ENCODE measurements at regions not wholly inside any gene's neighbourhood (a gene's known extent, or its start where the extent isn't known, plus 50 kb on each side); places are given as distances from the start of the nearest gene placed in this dataset.
"Not testable (repeated sequence)": the region's sequence is repeated elsewhere in the genome, so short reads cannot be mapped to it uniquely, and the experiment has no call there.

GRCh38 chr9:108434502-108434901 is 421.3 kb downstream of the ACTL7B start:
- no peak overlapping the region for H3K27ac ChIP-seq
- no peak for DNase-seq
- H3K9me3 ChIP-seq, result peaks cover 0 to 14% (median 12%) of the 10 kb centered on the region in 4 donors
- TF ChIP-seq CTCF (IDR thresholded peaks at IDR 0.05) (no peak), POLR2A (IDR thresholded peaks at IDR 0.05) (no peak), POLR2AphosphoS5 (IDR thresholded peaks at IDR 0.05) (no peak), EP300 (IDR thresholded peaks at IDR 0.05) (no peak)
- intact Hi-C loops (cut with DNase I; ENCODE audit: low total_unique reads), result no loop called here
- no peak overlapping the region for H3K4me3 ChIP-seq
- 81 to 88% (median 86%) methylated on average over 2 of the region's 2 CpGs for WGBS, 5 donors
- H3K4me1 ChIP-seq, result no peaks in the 10 kb centered on the region
- no peaks in the 10 kb centered on the region for H3K27me3 ChIP-seq
- H3K36me3 ChIP-seq, result no peaks in the 10 kb centered on the region

GRCh38 chr9:108434036-108434435 is 421.8 kb downstream of the ACTL7B start:
- no peaks in the 10 kb centered on the region for H3K4me1 ChIP-seq
- no peaks in the 10 kb centered on the region for H3K27me3 ChIP-seq
- no peak for DNase-seq
- 69 to 81% (median 77%) methylated on average over 2 of the region's 2 CpGs for WGBS, 5 donors
- intact Hi-C loops (cut with DNase I; ENCODE audit: low total_unique reads), result no loop called here
- H3K27ac ChIP-seq, result no peak overlapping the region
- TF ChIP-seq CTCF (IDR thresholded peaks at IDR 0.05), result no peak
- no peak for TF ChIP-seq POLR2AphosphoS5 (IDR thresholded peaks at IDR 0.05)
- TF ChIP-seq POLR2A (IDR thresholded peaks at IDR 0.05), result no peak
- TF ChIP-seq EP300 (IDR thresholded peaks at IDR 0.05), result no peak
- peaks cover 0 to 14% (median 12%) of the 10 kb centered on the region in 4 donors for H3K9me3 ChIP-seq
- no peaks in the 10 kb centered on the region for H3K36me3 ChIP-seq
- no peak overlapping the region for H3K4me3 ChIP-seq

- no peak for TF ChIP-seq POLR2AphosphoS5 (IDR thresholded peaks at IDR 0.05)
- no peak for TF ChIP-seq POLR2A (IDR thresholded peaks at IDR 0.05)
- TF ChIP-seq EP300 (IDR thresholded peaks at IDR 0.05), result no peak
- no peak for TF ChIP-seq CTCF (IDR thresholded peaks at IDR 0.05)
- intact Hi-C loops (cut with DNase I; ENCODE audit: low total_unique reads), result no loop called here
- H3K4me3 ChIP-seq, result no peak overlapping the region
- no peaks in the 10 kb centered on the region for H3K36me3 ChIP-seq
- DNase-seq, result no peak
- no peak overlapping the region for H3K27ac ChIP-seq
- WGBS, 5 donors, result 95 to 99% (median 98%) methylated on average over 2 of the region's 2 CpGs
- H3K4me1 ChIP-seq, result no peaks in the 10 kb centered on the region
- H3K9me3 ChIP-seq, result peaks cover 0 to 14% (median 12%) of the 10 kb centered on the region in 4 donors
- H3K27me3 ChIP-seq, result no peaks in the 10 kb centered on the region
Measured at GRCh38 chr9:108430655-108431054, 425.1 kb downstream of the ACTL7B start.

GRCh38 chr9:108427751-108428150 is 428.0 kb downstream of the ACTL7B start:
- TF ChIP-seq POLR2A (IDR thresholded peaks at IDR 0.05) (no peak), CTCF (IDR thresholded peaks at IDR 0.05) (no peak), POLR2AphosphoS5 (IDR thresholded peaks at IDR 0.05) (no peak), EP300 (IDR thresholded peaks at IDR 0.05) (no peak)
- H3K4me3 ChIP-seq, result no peak overlapping the region
- 94 to 99% (median 97%) methylated on average over 3 of the region's 3 CpGs for WGBS, 5 donors
- no peak for DNase-seq
- intact Hi-C loops (cut with DNase I; ENCODE audit: low total_unique reads), result no loop called here
- peaks cover 0 to 14% (median 12%) of the 10 kb centered on the region in 4 donors for H3K9me3 ChIP-seq
- no peaks in the 10 kb centered on the region for H3K27me3 ChIP-seq
- no peak overlapping the region for H3K27ac ChIP-seq
- H3K4me1 ChIP-seq, result no peaks in the 10 kb centered on the region
- no peaks in the 10 kb centered on the region for H3K36me3 ChIP-seq

- 86 to 92% (median 89%) methylated on average over 3 of the region's 3 CpGs for WGBS, 5 donors
- H3K4me1 ChIP-seq; H3K27ac ChIP-seq; H3K4me3 ChIP-seq; H3K36me3 ChIP-seq; DNase-seq; H3K27me3 ChIP-seq; intact Hi-C loops (cut with DNase I; ENCODE audit: low total_unique reads): not testable (repeated sequence)
- H3K9me3 ChIP-seq, result peaks cover 0 to 14% (median 12%) of the 10 kb centered on the region in 4 donors
Measured at GRCh38 chr9:108426421-108426940, 429.3 kb downstream of the ACTL7B start.
